Kidney (tissue), 13 donors: ENCODE measurements at regions not wholly inside any gene's neighbourhood (a gene's known extent, or its start where the extent isn't known, plus 50 kb on each side); places are given as distances from the start of the nearest gene placed in this dataset.
"Not testable (repeated sequence)": the region's sequence is repeated elsewhere in the genome, so short reads cannot be mapped to it uniquely, and the experiment has no call there.

Experiments
- DNase-seq, 5 donors: peaks; one replicate each; pipeline ENCODE4 v3.0.0-alpha.2; 2013 to 2020
- FAIRE-seq: peaks from 2 replicates; lab custom pipeline; 2012; peaks lifted over from hg19 to GRCh38; lab: Jason Lieb, UNC
- H3K27ac ChIP-seq, 2 donors: one replicate each; pipeline ENCODE4 v1.7.0; 2013; ENCODE audit warnings: low read depth in 2 of 2, low read length in 2 of 2, inconsistent platforms in 1 of 2
- H3K27me3 ChIP-seq: one replicate; pipeline ENCODE4 v1.7.1; 2013; ENCODE audit warnings: low read length, inconsistent platforms; ENCODE audit not compliant: control insufficient read depth, insufficient read depth
- H3K36me3 ChIP-seq, 3 donors: one replicate each; pipeline versions ENCODE4 v1.7.0 to v1.7.1; 2013; ENCODE audit warnings: low read length in 3 of 3, control low read depth in 1 of 3, inconsistent platforms in 1 of 3; ENCODE audit not compliant: insufficient read depth in 3 of 3, control insufficient read depth in 2 of 3
- H3K4me1 ChIP-seq, 3 donors: one replicate each; pipeline versions ENCODE4 v1.7.0 to v1.7.1; 2013; ENCODE audit warnings: low read length in 3 of 3, inconsistent platforms in 1 of 3, low read depth in 1 of 3; ENCODE audit not compliant: control insufficient read depth in 2 of 3, insufficient read depth in 2 of 3
- H3K4me3 ChIP-seq, 3 donors: one replicate each; pipeline versions ENCODE4 v1.7.0 to v1.8.1; 2013; ENCODE audit warnings: low read length in 3 of 3, control low read depth in 1 of 3, inconsistent platforms in 1 of 3
- H3K9ac ChIP-seq, 3 donors: one replicate each; pipeline versions ENCODE4 v1.7.0 to v1.7.1; 2013; ENCODE audit warnings: low read length in 3 of 3, control low read depth in 1 of 3, inconsistent platforms in 1 of 3
- H3K9me3 ChIP-seq, 3 donors: one replicate each; pipeline versions ENCODE4 v1.7.0 to v1.7.1; 2013; ENCODE audit warnings: low read length in 3 of 3, control low read depth in 1 of 3, inconsistent platforms in 1 of 3; ENCODE audit not compliant: control insufficient read depth in 2 of 3, insufficient read depth in 1 of 3
- intact Hi-C: fragments of 100-400 bp; cut with DNase I; formaldehyde crosslinking; loops from one replicate; pipeline ENCODE4 v1.11.1; 2022
- TF ChIP-seq, protein P1 (sequence below): IDR thresholded peaks from 3 replicates; pipeline ENCODE4 v1.5.1; 2012; ENCODE audit warnings: mild to moderate bottlenecking, moderate library complexity, borderline replicate concordance; ENCODE audit not compliant: insufficient read depth; ENCODE audit errors: extremely low read depth
- donor health status: control.
- donor health status: control.
- donor health status: control.
- donor health status: control.
- donor health status: control.
- donor health status: DM: yes; HTN: yes; CAD: no.
- donor health status: Normal renal cell carcinoma (clear cell type).

DNA sequence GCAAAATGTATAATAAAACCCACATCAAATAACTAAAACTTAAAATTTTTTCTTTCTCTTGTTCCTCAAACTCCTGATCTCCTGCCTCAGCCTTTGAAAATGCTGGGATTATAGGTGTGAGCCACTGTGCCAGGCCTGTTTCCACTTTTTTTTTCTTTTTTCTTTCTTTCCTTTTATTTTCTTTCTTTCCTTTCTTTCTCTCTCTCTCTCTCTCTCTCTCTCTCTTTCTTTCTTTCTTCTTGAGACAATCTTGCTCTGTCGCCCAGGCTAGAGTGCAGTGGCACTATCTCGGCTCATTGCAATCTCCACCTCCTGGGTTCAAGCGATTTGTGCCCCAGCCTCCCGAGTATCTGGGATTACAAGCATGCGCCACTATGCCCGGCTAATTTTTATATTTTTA lies 164.6 kb downstream of the OR2B2 start:
- no peak for FAIRE-seq
- peaks cover 14% of the 10 kb centered on the region for H3K27me3 ChIP-seq

DNA sequence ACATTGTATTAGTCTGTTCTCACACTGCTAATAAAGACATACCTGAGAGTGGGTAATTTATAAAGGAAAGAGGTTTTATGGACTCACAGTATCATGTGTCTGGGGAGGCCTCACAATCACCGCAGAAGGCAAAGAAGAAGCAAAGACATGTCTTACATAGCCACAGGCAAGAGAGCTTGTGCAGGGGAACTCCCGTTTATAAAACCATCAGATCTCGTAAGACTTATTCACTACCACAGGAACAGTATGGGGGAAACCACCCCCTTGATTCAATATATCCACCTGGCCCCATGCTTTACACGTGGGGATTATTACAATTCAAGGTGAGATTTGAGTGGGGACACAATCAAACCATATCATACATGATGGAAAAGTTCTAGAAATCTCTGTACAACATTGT lies 165.3 kb downstream of the OR2B2 start:
- H3K36me3 ChIP-seq, intact Hi-C loops: not testable (repeated sequence)

More for the DNA sequence above, 164.6 kb downstream of the OR2B2 start:
- Histone ChIP-seq H3K9ac (no peak overlapping the region), H3K27ac (no peak overlapping the region), H3K9me3 (no peaks in the 10 kb centered on the region), H3K4me3 (no peak overlapping the region), H3K4me1 (no peaks in the 10 kb centered on the region), H3K36me3 (no peaks in the 10 kb centered on the region)
- TF ChIP-seq, protein P1, sequence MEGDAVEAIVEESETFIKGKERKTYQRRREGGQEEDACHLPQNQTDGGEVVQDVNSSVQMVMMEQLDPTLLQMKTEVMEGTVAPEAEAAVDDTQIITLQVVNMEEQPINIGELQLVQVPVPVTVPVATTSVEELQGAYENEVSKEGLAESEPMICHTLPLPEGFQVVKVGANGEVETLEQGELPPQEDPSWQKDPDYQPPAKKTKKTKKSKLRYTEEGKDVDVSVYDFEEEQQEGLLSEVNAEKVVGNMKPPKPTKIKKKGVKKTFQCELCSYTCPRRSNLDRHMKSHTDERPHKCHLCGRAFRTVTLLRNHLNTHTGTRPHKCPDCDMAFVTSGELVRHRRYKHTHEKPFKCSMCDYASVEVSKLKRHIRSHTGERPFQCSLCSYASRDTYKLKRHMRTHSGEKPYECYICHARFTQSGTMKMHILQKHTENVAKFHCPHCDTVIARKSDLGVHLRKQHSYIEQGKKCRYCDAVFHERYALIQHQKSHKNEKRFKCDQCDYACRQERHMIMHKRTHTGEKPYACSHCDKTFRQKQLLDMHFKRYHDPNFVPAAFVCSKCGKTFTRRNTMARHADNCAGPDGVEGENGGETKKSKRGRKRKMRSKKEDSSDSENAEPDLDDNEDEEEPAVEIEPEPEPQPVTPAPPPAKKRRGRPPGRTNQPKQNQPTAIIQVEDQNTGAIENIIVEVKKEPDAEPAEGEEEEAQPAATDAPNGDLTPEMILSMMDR, result no peak
- no peak for DNase-seq
- intact Hi-C loops, result no loop called here

DNA sequence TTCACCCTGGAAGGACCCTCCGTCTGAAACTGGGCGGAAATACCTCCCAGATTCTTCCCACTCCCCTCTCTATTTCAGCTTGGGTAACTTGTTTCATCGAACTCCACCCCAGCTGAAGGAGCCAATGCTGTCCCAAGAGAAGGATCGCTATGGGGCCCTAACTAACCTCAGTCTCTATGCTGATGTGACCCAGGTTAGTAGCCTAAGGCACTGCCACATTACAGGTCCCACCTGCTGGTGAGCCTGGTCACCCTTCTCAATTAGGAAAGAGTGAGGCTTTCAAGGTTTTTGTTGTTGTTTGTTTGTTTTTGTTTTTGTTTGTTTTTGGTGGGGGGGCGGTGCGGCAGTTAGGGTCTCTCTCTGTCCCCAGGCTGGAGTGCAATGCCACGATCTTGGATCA lies 168.4 kb downstream of the OR2B2 start:
- no peaks in the 10 kb centered on the region for H3K9me3 ChIP-seq
- TF ChIP-seq, protein P1, result no peak
- no peak overlapping the region for H3K27ac ChIP-seq
- H3K9ac ChIP-seq, result no peak overlapping the region
- FAIRE-seq (no peak), DNase-seq (no peak)
- intact Hi-C loops, result no loop called here
- no peaks in the 10 kb centered on the region for H3K4me1 ChIP-seq
- no peak overlapping the region for H3K4me3 ChIP-seq
- no peaks in the 10 kb centered on the region for H3K36me3 ChIP-seq
- H3K27me3 ChIP-seq, result peaks cover 14% of the 10 kb centered on the region

More for the DNA sequence above, 165.3 kb downstream of the OR2B2 start:
- not testable (repeated sequence) for H3K27ac ChIP-seq, H3K9me3 ChIP-seq, H3K4me1 ChIP-seq, DNase-seq, H3K4me3 ChIP-seq, H3K9ac ChIP-seq, FAIRE-seq
- H3K27me3 ChIP-seq, result peaks cover 14% of the 10 kb centered on the region

DNA sequence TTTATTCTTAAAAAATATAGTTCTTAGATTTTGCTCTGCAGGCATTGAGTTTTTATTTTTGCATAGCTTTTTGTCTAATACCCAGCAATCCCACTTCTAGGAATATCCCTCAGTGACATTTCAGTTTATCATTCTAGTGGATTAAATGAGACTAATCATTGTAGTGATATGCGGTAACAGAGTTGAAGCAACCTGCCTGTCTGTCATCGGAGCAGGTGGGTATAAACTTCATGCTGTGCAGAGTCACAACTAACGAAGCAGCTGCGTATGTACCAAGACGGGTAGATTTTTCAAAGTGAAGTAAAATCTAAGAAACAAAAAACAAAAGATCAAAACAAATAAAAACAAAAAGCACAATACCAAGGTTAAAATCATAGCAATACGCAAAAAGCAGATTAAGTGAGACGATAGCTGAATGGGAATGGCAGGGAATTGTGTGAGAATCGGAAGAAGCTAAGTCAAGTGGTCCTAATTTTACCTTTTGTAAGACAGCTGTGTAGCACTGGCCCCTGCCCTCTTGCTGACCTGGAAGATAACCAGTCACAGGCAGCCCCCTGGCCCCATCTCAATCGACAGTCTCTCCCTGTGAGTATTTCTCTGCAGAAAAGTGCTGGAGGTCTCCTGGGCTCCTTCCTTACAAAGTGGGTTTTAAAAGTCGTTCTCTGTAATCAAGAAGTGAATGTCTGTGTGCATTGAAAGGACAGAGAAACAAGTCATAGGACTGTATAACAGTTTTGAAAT lies 169.2 kb downstream of the OR2B2 start:
- H3K36me3 ChIP-seq, result no peaks in the 10 kb centered on the region
- no peak for FAIRE-seq
- H3K27me3 ChIP-seq, result peaks cover 14% of the 10 kb centered on the region
- intact Hi-C loops, result no loop called here
- H3K9me3 ChIP-seq, result no peaks in the 10 kb centered on the region
- TF ChIP-seq, protein P1, result no peak
- no peak overlapping the region for H3K4me3 ChIP-seq
- no peaks in the 10 kb centered on the region for H3K4me1 ChIP-seq
- DNase-seq, result no peak
- H3K9ac ChIP-seq, result no peak overlapping the region
- H3K27ac ChIP-seq, result no peak overlapping the region

DNA sequence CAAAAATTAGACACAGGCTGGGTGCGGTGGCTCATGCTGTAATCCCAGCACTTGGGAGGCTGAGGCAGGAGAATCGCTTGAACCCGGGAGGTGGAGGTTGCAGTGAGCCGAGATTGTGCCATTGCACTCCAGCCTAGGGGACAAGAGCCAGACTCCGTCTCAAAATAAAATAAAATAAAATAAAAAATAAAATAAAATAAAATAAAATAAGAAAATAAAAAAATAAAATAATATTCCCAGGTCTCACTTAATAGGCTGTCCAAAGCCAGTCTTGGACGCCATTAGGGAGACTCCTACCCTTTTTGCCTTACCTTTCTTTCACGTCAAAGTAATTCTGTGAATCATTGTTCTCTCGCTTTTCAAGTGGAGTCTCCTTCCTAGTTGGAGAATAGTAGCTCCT lies 172.3 kb downstream of the OR2B2 start:
- intact Hi-C loops, H3K9ac ChIP-seq, DNase-seq, H3K4me3 ChIP-seq, H3K9me3 ChIP-seq, FAIRE-seq, H3K27ac ChIP-seq, H3K36me3 ChIP-seq, H3K4me1 ChIP-seq: not testable (repeated sequence)
- peaks cover 10% of the 10 kb centered on the region for H3K27me3 ChIP-seq
